ENCODE measurements at regions not wholly inside any gene's neighbourhood (a gene's known extent, or its start where the extent isn't known, plus 50 kb on each side); places are given as distances from the start of the nearest gene placed in this dataset.

DNA sequence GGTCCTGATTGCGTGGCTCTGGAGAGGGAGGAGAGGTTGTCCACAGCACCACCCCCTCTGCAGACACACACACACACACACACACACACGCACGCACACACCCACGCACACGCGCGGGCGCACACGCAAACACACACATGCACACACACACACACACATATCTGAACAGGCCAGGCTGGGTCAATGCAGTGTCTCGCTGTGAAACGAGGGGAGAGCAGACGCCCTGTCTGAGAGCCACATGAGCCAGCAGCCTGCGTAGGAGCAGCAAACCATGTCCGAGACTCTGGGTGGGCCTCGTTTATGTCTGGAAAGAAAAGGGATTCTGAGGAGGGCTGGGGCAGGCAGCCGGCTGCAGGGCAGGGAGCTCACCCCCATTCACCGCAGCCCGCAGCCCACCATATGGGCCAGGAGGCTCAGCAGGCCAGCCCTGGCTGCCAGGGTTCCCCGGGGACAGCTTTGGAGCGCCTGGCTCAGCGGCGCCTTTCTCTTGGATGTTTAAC lies 93.3 kb upstream of the TNRC6C start:
- DNase-seq (ENCODE audit: low spot score in 2 of 2) (no peak), ATAC-seq (no peak)
- Mint-ChIP-seq H3K9me3 (no peaks in the 10 kb centered on the region), H3K4me1 (peaks cover 30% of the 10 kb centered on the region), H3K36me3 (no peaks in the 10 kb centered on the region), H3K4me3 (no peak overlapping the region), H3K27ac (no peak overlapping the region)

DNA sequence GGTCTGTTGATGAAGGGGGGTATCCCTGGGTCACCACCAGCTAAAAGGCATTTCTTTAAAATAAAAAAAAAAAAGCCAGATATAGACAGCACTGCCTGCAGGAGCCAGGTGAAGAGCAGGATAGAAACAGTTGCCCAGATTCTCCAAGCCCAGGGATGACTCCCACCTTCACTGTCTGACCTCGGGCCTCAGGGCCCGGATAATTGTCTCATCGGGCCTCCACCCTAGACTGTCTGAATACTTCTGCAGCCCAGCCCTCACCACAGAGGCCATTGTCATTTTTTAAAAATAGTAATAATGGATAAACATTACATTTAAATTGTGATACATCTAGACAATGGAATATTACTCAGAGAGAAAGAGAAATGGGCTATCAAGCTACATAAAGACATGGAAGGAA lies 92.8 kb upstream of the TNRC6C start:
- Mint-ChIP-seq H3K9me3 (no peaks in the 10 kb centered on the region), H3K36me3 (no peaks in the 10 kb centered on the region), H3K4me3 (no peak overlapping the region), H3K27ac (no peak overlapping the region), H3K4me1 (peaks cover 30% of the 10 kb centered on the region)
- ATAC-seq: no peak
- DNase-seq (ENCODE audit: low spot score in 2 of 2): no peak

DNA sequence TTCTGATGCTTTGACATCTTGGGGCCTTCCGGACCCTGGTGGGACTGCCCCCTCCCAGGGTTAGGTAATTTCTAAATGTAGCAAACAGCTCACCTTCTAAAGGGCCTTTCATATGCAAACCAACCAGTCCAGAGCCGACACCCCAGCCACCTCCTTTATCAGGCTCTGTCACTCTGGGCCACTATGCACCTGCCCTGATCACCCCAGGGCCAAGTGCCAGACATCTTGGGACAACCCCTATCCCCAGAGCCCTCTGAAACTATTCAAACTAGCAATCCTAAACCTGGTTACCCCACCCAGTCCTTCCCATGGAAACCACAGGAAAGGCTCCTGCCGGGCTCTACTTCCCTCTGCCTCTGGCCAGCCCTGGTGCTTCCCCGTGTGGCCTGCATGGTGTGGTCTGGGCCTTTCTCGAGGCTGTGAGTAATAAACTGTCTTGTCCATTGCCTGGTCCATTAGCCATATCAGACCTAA lies 91.2 kb upstream of the TNRC6C start:
- no peaks in the 10 kb centered on the region for H3K9me3 Mint-ChIP-seq
- no peak for ATAC-seq
- no peaks in the 10 kb centered on the region for H3K36me3 Mint-ChIP-seq
- no peak overlapping the region for H3K27ac Mint-ChIP-seq
- peaks cover 32% of the 10 kb centered on the region for H3K4me1 Mint-ChIP-seq
- DNase-seq (ENCODE audit: low spot score in 2 of 2): no peak
- no peak overlapping the region for H3K4me3 Mint-ChIP-seq

DNA sequence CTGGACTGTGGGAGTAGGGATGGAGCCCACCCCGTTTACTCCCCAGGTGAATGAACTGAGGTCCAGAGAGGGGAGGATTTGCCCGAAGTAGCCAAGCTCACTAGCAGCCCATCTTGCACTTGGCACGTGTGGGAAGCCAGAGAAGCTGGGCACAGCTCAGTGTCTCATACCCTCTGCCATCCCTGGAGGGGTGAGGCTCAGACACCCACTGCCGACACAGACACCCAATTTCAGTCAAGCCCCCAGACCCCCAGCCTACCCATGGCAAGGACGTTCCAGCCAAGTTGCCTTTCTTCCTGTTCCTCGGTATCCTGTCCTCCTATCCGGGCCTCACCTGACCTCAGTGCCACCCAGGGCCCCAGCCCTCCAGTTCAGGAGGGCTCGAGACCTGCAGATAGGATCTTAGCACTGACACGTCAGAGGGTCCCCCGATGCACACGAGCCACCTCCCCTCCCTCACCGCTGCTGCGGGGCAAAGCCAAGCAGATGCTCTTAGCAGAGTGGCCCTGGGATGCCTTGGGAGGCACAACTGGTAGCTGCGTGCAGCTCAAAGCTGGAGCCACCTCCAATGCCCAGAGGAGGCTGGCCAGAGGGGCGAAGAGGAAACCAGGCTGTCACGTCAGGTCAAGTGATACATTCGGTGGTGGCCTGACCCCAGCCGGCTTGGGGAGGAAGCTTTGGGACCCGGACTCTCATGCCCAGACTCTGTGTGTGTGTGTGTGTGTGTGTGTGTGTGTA lies 90.4 kb upstream of the TNRC6C start:
- H3K27ac Mint-ChIP-seq: no peak overlapping the region
- H3K4me1 Mint-ChIP-seq: peaks cover 36% of the 10 kb centered on the region
- H3K36me3 Mint-ChIP-seq: no peaks in the 10 kb centered on the region
- ATAC-seq (no peak), DNase-seq (ENCODE audit: low spot score in 2 of 2) (no peak)
- no peaks in the 10 kb centered on the region for H3K9me3 Mint-ChIP-seq
- no peak overlapping the region for H3K4me3 Mint-ChIP-seq

DNA sequence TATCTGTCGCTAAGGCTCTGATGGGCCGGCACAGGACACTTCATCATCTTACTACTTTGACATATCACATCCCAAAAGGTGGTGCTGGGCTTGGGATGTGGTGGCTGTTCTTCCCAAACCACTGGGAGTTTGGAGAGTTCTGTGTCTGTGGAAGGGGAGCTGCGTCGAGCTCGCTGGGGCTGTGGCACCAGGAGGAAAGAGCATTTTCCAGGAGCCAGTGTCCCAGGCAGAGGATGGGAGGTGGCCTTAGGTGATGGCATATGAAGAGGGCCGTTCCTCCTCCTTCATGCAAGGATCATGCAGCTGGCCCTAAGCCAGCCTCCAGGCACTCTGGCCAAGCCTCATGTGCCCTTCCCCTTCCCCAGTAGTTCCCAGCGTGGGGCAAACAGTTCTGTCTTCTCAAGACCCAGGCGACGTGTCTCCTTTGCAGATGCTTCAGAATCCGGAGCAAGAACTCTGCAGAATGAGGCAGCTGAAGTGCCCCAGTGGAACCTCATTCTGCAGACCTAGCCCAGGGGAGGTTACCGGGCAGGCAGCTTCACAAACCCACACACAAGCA lies 89.4 kb upstream of the TNRC6C start:
- Mint-ChIP-seq H3K4me1 (peaks cover 31% of the 10 kb centered on the region), H3K9me3 (no peaks in the 10 kb centered on the region), H3K36me3 (peaks cover 4% of the 10 kb centered on the region), H3K4me3 (peak overlapping the region; percentile 31), H3K27ac (no peak overlapping the region)
- ATAC-seq: peak; percentile 9
- no peak for DNase-seq (ENCODE audit: low spot score in 2 of 2)

DNA sequence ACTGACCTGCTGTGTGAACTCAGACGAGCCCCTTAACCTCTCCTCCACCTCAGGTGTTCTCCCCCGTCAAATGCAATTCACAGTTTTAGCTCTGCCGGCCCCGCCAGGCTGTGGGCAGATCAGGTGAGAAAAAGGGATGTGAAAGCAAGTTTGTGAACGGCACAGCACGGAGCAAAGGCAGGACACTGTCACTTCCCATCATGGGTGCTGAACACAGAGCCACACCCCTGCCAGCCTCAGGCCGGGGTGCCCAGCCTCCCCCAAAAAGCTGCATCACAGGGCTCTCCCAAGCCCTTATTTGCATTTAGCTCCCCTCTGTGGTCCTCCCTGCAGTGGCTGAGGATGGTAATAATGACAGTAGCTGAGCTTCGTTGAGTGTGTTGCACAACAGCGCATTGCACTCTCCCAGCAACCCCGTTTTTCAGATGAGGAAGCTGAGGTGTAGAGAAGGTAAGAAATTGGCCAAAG lies 88.8 kb upstream of the TNRC6C start:
- Mint-ChIP-seq H3K9me3 (no peaks in the 10 kb centered on the region), H3K4me1 (peaks cover 31% of the 10 kb centered on the region), H3K36me3 (peaks cover 5% of the 10 kb centered on the region), H3K4me3 (peak overlapping the region; percentile 31), H3K27ac (no peak overlapping the region)
- DNase-seq (ENCODE audit: low spot score in 2 of 2): no peak
- peak; percentile 64 for ATAC-seq

DNA sequence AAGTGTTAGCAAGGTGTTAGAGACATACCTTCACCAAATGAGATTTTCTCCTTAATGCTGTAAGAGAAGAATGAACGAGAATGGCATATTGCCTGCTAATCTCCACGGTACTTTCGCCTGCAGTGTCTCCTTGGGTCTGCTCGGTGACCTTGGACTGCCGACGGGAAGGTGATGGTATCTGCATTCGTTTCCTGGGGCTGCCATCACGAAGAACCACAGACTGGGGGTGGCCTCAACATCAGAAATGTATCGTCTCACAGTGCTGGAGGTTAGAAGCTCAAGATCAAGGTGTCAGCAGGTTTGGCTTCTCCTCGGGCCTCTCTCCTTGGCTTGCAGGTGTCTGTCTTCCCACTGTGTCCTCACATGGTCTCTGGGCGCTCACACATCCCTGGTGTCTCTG lies 86.3 kb upstream of the TNRC6C start:
- Mint-ChIP-seq H3K27ac (peak overlapping the region; percentile 74), H3K36me3 (peaks cover 5% of the 10 kb centered on the region), H3K4me3 (no peak overlapping the region), H3K9me3 (peaks cover 9% of the 10 kb centered on the region), H3K4me1 (peaks cover 32% of the 10 kb centered on the region)
- no peak for ATAC-seq
- DNase-seq (ENCODE audit: low spot score in 2 of 2): no peak

DNA sequence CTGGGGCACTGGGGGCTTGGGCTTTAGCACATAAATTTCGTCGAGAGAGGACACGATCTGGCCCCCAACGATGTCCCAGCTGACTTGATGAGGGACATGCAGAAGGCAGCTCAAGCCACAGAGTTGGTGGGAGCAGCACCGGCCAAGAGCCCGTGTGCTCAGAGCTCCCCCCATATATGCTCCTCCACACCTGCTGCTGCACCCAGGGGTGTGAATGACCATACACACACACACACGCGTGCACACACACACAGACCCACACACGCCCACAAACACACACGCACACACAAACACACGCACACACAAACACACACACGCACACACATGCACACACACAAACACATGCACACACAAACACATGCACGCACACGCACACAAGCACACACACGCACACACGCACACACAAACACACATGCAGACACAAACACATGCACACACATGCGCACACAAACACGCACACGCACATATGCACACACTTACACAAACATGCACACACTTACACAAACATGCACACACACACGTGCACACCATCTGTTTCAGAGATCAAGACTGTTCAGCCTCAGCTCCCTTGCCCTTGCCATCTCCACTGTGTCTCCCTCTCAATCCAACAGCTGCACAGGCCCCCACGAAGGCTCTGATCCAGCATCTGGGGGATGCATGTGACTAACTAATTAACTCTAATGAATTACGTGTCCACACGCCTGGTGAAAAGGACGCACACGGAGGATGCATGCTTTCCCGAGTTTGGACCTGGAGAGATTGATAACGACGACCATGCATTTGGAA lies 85.6 kb upstream of the TNRC6C start:
- DNase-seq (ENCODE audit: low spot score in 2 of 2): no peak
- Mint-ChIP-seq H3K4me3 (no peak overlapping the region), H3K36me3 (peaks cover 5% of the 10 kb centered on the region), H3K9me3 (peaks cover 9% of the 10 kb centered on the region), H3K4me1 (peaks cover 39% of the 10 kb centered on the region), H3K27ac (peak overlapping the region; percentile 74)
- no peak for ATAC-seq

DNA sequence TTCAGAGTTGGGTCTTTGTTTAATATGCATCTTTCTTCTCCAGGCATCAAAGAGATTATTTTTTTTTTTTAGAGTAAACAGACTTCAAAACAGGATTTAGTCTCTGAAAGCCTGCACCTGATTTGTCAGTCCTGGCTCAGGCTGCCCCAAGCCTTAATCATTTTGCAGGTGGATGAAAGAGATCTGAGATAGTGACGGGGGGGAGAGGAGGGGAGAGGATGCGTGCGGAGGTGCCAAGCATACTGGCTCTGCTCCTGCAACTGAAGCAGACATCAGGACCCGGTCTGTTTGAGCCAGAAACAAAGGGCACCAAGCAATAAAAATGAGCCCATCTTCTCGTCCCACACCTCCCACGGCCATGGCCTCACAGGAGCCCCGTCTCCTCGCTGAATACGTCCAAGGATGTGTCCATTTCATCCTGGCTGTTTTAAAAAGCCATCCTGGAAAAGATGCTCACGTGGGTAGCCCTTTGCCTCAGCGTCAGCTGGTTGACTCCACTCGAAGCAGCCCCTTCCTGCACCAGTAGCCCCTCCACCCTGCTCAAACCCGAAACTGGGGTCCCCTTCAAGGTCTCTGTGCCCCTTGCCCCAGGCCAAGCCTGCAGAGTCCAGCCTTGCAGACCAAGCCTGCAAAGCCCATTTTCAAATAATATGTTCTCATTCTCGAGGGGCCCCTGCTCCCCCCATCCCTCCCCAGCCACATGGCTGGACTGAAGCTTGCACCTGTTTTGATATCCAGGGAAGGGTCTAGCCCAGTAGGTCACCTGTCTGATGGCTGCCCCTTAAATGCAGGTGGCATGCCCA lies 84.8 kb upstream of the TNRC6C start:
- Mint-ChIP-seq H3K4me1 (peaks cover 38% of the 10 kb centered on the region), H3K36me3 (peaks cover 5% of the 10 kb centered on the region), H3K9me3 (peaks cover 9% of the 10 kb centered on the region), H3K4me3 (no peak overlapping the region), H3K27ac (no peak overlapping the region)
- DNase-seq (ENCODE audit: low spot score in 2 of 2): no peak
- ATAC-seq: no peak

DNA sequence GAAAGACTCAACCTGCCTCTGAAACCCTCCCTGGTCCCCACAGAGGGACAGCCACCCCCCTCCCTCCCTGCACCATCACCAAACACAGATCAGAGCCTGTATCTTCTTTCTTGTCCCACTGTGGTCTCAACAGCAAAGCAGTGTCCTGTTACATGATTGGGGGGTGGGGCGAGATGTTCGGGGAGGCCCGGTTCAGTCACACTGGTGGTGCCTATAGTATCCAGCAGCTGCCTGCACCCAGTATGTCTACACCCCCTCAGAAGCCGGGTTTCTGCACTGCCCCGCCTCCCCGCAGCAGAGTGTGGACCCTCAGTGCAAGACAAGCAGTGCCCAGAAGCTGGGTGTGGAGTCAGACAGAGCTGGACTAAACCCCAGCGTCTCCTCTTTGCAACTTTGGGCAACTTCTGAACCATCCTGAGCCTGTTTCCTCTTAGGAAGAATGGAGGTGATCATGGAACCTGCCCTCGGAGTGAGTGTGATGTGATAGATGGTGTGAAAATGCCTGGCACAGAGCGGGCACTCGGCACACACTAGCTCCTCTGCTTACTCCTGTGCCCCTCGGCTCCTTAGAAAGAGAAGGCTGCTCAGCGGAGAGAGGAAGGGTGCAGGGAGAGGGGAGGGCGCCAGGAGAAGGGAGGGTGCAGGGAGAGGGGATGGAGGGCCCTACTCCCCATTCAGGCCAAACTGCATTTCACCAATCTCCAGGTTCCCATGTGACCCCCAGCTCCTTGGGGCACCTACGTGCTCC lies 84.0 kb upstream of the TNRC6C start:
- H3K4me3 Mint-ChIP-seq: no peak overlapping the region
- DNase-seq (ENCODE audit: low spot score in 2 of 2): no peak
- no peak overlapping the region for H3K27ac Mint-ChIP-seq
- ATAC-seq: no peak
- H3K36me3 Mint-ChIP-seq: peaks cover 5% of the 10 kb centered on the region
- H3K9me3 Mint-ChIP-seq: peaks cover 9% of the 10 kb centered on the region
- H3K4me1 Mint-ChIP-seq: peaks cover 35% of the 10 kb centered on the region

DNA sequence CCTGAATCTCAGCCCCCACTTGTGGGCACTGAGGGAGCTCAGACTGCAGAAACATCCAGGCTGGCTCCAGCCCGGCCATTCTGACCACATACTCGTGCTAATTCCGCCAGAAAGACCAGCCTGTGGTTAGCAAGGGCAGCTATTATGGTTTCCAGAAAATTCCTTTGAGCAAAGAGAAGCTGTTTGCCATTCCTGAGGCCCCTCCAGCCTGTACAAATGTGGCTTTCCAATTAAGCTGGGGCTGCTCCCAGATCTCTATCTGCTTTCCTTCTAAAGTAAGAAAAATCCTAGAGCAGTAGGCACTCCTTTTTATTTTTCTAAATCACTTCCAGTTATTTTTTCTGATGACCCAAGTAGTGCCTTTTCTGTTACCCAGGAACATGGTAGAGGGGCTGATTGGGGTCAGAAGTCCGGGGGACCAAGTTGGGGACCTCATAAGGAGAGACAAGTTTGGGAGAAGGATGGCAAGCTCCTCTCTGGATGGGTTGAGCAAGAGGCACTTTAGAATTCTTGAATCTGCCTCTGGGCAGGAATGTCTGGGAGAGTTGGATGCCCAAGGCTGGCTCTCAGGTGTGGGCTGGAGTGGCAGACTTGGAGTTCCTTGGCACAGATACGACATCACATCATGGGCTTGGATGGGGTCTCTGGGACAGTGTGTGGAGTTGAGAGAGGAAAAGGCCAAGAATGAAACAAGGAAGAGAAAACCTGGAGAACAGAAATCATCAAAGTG lies 83.3 kb upstream of the TNRC6C start:
- no peak overlapping the region for H3K27ac Mint-ChIP-seq
- H3K9me3 Mint-ChIP-seq: peaks cover 9% of the 10 kb centered on the region
- no peak overlapping the region for H3K4me3 Mint-ChIP-seq
- H3K36me3 Mint-ChIP-seq: peaks cover 5% of the 10 kb centered on the region
- no peak for DNase-seq (ENCODE audit: low spot score in 2 of 2)
- ATAC-seq: no peak
- peaks cover 35% of the 10 kb centered on the region for H3K4me1 Mint-ChIP-seq

DNA sequence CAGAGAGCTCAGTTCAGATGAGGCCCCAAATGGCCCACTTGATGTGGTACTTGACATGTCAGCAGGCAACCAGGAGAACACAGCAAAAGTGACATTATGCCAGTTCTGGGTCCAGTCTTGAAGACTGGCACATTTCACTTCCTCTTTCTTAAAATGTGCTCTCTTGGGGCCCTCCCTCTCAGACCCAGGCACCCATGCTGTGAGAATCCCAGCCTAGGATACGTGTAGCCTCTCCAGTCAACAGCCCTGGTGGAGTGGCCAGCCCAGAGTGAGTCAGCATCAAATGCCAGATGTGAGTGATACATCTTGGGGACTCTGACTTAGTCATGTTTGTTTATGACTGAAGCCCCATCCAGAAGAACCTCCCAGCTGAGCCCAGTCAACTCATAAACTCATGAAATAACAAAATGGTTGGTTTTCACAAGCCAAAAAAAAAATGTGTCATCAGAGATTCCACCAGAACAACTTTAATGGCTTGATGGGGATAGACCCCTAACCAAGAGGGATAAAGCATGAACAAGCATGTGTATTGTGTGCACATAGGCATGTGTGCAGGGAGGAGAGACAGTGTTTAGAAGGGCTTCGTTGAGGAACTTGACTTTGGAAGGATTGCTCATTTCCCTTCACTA lies 82.5 kb upstream of the TNRC6C start:
- DNase-seq (ENCODE audit: low spot score in 2 of 2) (no peak), ATAC-seq (peak; percentile 85)
- Mint-ChIP-seq H3K9me3 (peaks cover 9% of the 10 kb centered on the region), H3K4me1 (peaks cover 43% of the 10 kb centered on the region), H3K36me3 (peaks cover 5% of the 10 kb centered on the region), H3K4me3 (no peak overlapping the region), H3K27ac (no peak overlapping the region)

DNA sequence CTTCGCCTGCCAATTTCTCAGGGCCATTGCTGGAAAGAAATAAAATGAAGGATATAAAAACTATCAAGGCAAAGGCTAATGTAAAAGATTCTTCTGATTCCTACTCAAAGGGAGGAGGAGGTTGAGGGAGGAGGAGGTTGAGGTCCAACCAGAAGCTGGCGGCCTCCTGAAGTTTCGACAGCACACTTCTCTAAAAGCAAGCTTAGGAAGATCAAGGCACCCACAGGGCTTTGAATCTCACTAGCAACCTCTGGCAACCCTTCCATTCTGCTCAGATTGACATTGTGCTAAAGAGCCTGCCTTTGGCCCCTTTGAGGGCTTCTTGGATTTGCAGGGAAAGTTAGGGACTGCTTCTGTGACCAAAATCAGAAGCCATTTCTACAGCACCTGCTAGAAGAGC lies 81.5 kb upstream of the TNRC6C start:
- H3K36me3 Mint-ChIP-seq: peaks cover 5% of the 10 kb centered on the region
- peaks cover 51% of the 10 kb centered on the region for H3K4me1 Mint-ChIP-seq
- DNase-seq (ENCODE audit: low spot score in 2 of 2): no peak
- no peak overlapping the region for H3K27ac Mint-ChIP-seq
- no peak overlapping the region for H3K4me3 Mint-ChIP-seq
- peaks cover 9% of the 10 kb centered on the region for H3K9me3 Mint-ChIP-seq
- no peak for ATAC-seq

All from stimulated activated effector memory CD8-positive, alpha-beta T cell treated with anti-CD3 and anti-CD28 coated beads, Interleukin-12 subunit alpha, Interleukin-12 subunit beta, amount 100 ng/mL, for 72 hours (primary cell).